Prostate gland (tissue), 2 donors: ENCODE measurements at regions not wholly inside any gene's neighbourhood (a gene's known extent, or its start where the extent isn't known, plus 50 kb on each side); places are given as distances from the start of the nearest gene placed in this dataset.
A peak's percentile ranks its signal among the peaks of the same experiment; 100 is the strongest.

Experiments
- DNase-seq: peaks from one replicate; pipeline ENCODE4 v3.0.0-alpha.2; 2019; ENCODE audit warnings: low spot score
- H3K27ac ChIP-seq, 2 donors: fragments of 200-600 bp; sonication (generic); 2 replicates each; pipeline ENCODE4 v1.5.1; 2017 to 2019
- H3K27me3 ChIP-seq: fragments of 200-600 bp; sonication (generic); replicated peaks from 2 replicates; pipeline ENCODE4 v1.5.1; 2019; ENCODE audit not compliant: insufficient read depth
- H3K36me3 ChIP-seq, 2 donors: fragments of 200-600 bp; sonication (generic); 1 replicate in 1 of 2; 2 replicates in 1 of 2; pipeline versions ENCODE4 v1.5.1 to v1.8.1; 2017 to 2019
- H3K4me1 ChIP-seq: fragments of 200-600 bp; sonication (generic); replicated peaks from 2 replicates; pipeline ENCODE4 v1.5.1; 2019
- H3K4me3 ChIP-seq, 2 donors: fragments of 200-600 bp; sonication (generic); 2 replicates each; pipeline ENCODE4 v1.5.1; 2017 to 2019
- H3K9me3 ChIP-seq: fragments of 200-600 bp; sonication (generic); 2 replicates; pipeline ENCODE4 v1.5.1; 2017
- POLR2A ChIP-seq: fragments of 450-650 bp; IDR thresholded peaks from one replicate; pipeline ENCODE4 v1.6.1; 2016; ENCODE audit warnings: antibody characterized with exemption, mild to moderate bottlenecking
- POLR2AphosphoS5 ChIP-seq: sonication (generic); formaldehyde crosslinking; IDR thresholded peaks from one replicate; pipeline ENCODE4 v1.6.1; 2017; ENCODE audit warnings: antibody characterized with exemption
- WGBS: methylation state at CpG from one replicate; pipeline ENCODE4 v1.1.5; 2018; 5-methylcytosine and 5-hydroxymethylcytosine counted together
- intact Hi-C: fragments of 100-400 bp; cut with DNase I; formaldehyde crosslinking; loops from one replicate; pipeline ENCODE4 v1.14.2; 2022
- TF ChIP-seq, protein P1 (sequence below), 4 experiments: fragments of 200-600 bp in 2 of 4; fragments of 450-650 bp in 2 of 4; sonication (generic) in 2 of 4; IDR thresholded peaks; 1 replicate in 3 of 4; 2 replicates in 1 of 4; pipeline ENCODE4 v1.5.1; 2016 to 2019; ENCODE audit warnings: antibody characterized with exemption in 4 of 4, mild to moderate bottlenecking in 2 of 4, moderate library complexity in 2 of 4

DNA sequence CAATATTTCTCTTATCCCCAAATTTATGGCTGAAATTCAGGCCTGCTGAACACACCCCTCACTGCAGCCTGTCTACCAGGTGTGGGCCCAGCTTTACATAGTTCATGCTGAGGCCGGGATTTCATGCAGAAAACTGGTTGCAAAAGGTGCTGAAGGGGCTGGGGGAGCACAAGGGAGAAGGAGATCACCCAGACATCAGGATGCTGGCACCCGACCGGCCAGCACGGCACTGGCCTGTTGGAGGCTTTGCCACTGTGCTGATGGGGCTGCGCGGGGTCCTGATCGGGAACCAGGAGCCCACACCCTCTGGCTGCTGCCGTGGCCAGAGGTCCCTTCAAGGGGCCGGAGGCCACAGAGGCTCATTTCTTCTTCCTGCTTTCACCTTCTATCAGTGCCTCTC, 177.9 kb upstream of the C2CD4B start:
- no peaks in the 10 kb centered on the region for H3K27me3 ChIP-seq
- intact Hi-C loops, result no loop called here
- H3K36me3 ChIP-seq, result no peaks in the 10 kb centered on the region
- H3K4me1 ChIP-seq, result no peaks in the 10 kb centered on the region
- DNase-seq, result no peak
- no peaks in the 10 kb centered on the region for H3K9me3 ChIP-seq
- TF ChIP-seq POLR2AphosphoS5 (no peak), POLR2A (no peak)
- TF ChIP-seq, protein P1, sequence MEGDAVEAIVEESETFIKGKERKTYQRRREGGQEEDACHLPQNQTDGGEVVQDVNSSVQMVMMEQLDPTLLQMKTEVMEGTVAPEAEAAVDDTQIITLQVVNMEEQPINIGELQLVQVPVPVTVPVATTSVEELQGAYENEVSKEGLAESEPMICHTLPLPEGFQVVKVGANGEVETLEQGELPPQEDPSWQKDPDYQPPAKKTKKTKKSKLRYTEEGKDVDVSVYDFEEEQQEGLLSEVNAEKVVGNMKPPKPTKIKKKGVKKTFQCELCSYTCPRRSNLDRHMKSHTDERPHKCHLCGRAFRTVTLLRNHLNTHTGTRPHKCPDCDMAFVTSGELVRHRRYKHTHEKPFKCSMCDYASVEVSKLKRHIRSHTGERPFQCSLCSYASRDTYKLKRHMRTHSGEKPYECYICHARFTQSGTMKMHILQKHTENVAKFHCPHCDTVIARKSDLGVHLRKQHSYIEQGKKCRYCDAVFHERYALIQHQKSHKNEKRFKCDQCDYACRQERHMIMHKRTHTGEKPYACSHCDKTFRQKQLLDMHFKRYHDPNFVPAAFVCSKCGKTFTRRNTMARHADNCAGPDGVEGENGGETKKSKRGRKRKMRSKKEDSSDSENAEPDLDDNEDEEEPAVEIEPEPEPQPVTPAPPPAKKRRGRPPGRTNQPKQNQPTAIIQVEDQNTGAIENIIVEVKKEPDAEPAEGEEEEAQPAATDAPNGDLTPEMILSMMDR (IDR thresholded peaks at IDR 0.05), result no peak
- 96% methylated on average over 9 of the region's 9 CpGs for WGBS
- H3K4me3 ChIP-seq, result no peak overlapping the region
- no peak overlapping the region for H3K27ac ChIP-seq

DNA sequence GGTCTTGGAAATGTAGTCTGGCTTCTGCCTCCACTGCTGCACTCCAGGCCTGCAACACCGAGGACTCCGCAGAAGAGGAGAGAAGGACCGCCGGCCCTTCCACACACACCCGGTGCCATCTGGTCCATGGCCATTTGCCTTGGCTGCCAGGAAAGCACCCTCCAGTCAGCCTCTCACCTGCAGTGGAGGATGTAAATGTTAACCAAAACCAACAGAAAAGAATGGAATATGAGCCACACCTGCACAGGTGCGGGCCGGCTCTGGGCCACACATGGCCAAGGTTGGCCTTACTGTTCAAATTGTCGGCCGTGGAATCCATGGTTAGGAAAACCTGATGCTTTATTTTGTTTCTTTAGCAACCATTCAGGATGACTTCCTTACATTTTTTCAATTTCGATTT, 178.3 kb upstream of the C2CD4B start:
- intact Hi-C loops, result no loop called here

DNA sequence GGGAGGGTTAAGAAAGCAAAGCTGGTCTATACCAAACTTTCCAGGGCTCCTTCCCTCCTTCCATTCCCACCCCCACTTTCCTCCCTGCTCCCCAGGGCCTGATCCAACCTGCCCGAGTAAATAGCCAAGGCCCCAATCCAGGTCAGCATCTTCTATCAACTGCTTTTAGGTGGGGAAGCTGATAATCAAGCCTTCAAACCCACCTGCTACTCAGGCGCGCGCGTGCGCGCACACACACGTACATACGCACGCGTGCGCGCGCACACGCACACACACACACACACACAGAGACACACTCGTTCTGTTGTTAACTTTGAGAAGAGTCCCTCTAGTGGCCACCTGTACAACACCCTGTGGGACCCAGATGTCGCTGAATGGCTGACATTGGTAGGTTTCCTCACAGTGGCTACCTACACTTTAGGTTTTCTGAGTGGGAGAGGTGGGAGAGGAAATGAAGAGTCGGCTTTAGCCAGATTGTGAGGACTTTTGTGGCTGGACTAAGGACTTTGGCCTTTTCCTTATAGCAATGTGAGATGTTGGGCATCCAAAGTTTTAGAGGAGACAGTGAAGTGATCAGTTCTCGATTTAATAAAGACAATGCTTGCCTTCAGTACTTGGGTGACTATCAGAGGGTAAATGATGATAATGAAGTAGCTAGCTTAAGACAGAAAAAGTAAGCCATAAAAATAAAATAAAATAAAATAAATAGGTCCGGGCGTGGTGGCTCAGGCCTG, 179.9 kb upstream of the C2CD4B start:
- intact Hi-C loops, result no loop called here
- DNase-seq, result peak; percentile 47
- Histone ChIP-seq H3K27me3 (no peaks in the 10 kb centered on the region), H3K36me3 (no peaks in the 10 kb centered on the region), H3K4me1 (no peaks in the 10 kb centered on the region), H3K4me3 (no peak overlapping the region), H3K9me3 (no peaks in the 10 kb centered on the region), H3K27ac (no peak overlapping the region)
- TF ChIP-seq POLR2AphosphoS5, result no peak
- TF ChIP-seq, protein P1 (IDR thresholded peaks at IDR 0.05), result peak in 3 of 4 experiments; percentile 26 to 69 (median 57)
- WGBS, result 45% methylated on average over 21 of the region's 21 CpGs

More for the DNA sequence above, 178.3 kb upstream of the C2CD4B start:
- no peak for TF ChIP-seq POLR2A
- TF ChIP-seq, protein P1 (IDR thresholded peaks at IDR 0.05), result no peak
- no peak for TF ChIP-seq POLR2AphosphoS5
- H3K4me1 ChIP-seq, result no peaks in the 10 kb centered on the region
- 82% methylated on average over 10 of the region's 10 CpGs for WGBS
- H3K4me3 ChIP-seq, result no peak overlapping the region
- no peak for DNase-seq
- H3K27me3 ChIP-seq, result no peaks in the 10 kb centered on the region
- no peak overlapping the region for H3K27ac ChIP-seq
- no peaks in the 10 kb centered on the region for H3K9me3 ChIP-seq
- H3K36me3 ChIP-seq, result no peaks in the 10 kb centered on the region

DNA sequence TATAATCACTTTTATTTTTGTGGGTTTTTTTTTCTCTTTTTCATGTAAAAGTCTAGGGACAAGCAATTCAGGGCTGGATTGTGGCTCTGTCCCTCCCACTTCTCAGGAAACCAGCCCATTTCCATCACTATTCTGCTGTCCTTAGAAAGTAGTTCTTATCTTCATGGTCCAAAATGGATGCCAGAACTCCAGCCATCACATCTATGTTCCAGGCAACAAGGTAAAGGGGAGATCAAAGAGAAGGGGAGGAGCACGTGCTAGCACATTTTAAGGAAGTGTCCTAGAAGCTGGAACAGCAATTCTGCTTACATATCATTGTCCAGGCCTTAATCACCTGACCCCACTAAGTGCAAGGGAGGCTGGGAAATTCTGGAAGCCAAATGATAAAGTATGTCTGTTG, 181.1 kb upstream of the C2CD4B start:
- TF ChIP-seq POLR2A, result no peak
- TF ChIP-seq POLR2AphosphoS5, result no peak
- TF ChIP-seq, protein P1 (IDR thresholded peaks at IDR 0.05), result no peak
- 86% methylated on average over 1 of the region's 1 CpG for WGBS
- Histone ChIP-seq H3K36me3 (no peaks in the 10 kb centered on the region), H3K4me3 (no peak overlapping the region), H3K27me3 (no peaks in the 10 kb centered on the region), H3K4me1 (no peaks in the 10 kb centered on the region), H3K27ac (no peak overlapping the region), H3K9me3 (no peaks in the 10 kb centered on the region)
- intact Hi-C loops, result no loop called here
- no peak for DNase-seq

DNA sequence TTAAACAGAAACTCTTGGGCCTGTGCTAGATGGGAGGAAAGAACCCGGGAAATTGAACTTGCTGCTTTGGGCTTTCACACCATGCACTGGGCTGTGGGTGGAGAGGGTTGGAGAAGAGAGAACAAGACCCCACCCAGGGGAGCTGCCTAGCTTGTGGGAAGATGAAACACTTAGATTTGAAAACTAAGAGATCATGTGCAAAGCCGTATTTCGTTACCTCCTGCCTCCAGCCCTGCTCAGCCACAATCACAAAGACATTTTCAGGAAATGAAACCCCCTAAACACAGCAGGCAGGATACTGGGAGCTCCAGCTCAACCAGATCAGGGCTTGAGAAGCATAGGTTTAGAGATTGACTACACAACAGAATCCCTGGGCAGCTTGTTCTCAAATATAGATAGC, 183.0 kb upstream of the C2CD4B start:
- no peaks in the 10 kb centered on the region for H3K36me3 ChIP-seq
- H3K4me3 ChIP-seq, result no peak overlapping the region
- H3K27me3 ChIP-seq, result no peaks in the 10 kb centered on the region
- no peak overlapping the region for H3K27ac ChIP-seq
- H3K4me1 ChIP-seq, result no peaks in the 10 kb centered on the region
- intact Hi-C loops, result no loop called here
- WGBS, result 84% methylated on average over 3 of the region's 3 CpGs
- DNase-seq, result no peak
- no peaks in the 10 kb centered on the region for H3K9me3 ChIP-seq
- TF ChIP-seq POLR2AphosphoS5 (no peak), POLR2A (no peak)
- TF ChIP-seq, protein P1 (IDR thresholded peaks at IDR 0.05), result no peak
